Thyroid gland (tissue), 4 donors: ENCODE measurements at regions not wholly inside any gene's neighbourhood (a gene's known extent, or its start where the extent isn't known, plus 50 kb on each side); places are given as distances from the start of the nearest gene placed in this dataset.

Experiments used
- POLR2A ChIP-seq, 2 donors: fragments of 450-650 bp; IDR thresholded peaks; one replicate each; pipeline ENCODE4 v1.6.1; 2017; ENCODE audit warnings: antibody characterized with exemption in 2 of 2, mild to moderate bottlenecking in 2 of 2, moderate library complexity in 1 of 2
- TF ChIP-seq, protein P1 (sequence below), 6 experiments: fragments of 200-600 bp in 3 of 6; fragments of 450-650 bp in 3 of 6; sonication (generic) in 3 of 6; IDR thresholded peaks; one replicate each; pipeline ENCODE4 v1.5.1; 2016 to 2019; ENCODE audit warnings: antibody characterized with exemption in 6 of 6, mild to moderate bottlenecking in 2 of 6, inconsistent platforms in 1 of 6, moderate library complexity in 1 of 6

DNA sequence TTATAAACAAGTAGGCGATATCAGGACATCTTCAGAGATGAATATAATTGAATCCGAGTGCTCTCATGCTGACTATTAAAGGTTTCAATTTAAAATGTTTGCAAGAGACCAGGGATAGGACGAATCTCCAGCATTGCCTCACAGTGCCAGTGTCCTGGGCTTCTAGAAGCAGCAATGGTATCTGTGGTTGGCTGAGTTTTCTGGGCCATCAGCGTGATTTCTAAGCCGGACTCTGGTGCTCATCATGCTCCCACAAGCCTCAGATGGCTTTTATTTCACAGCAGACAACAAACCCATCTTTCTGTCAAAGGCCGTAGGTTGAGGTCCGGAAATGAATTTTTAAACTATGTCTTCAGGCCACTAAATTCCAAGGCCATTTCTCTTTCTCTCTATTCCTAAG lies 187.7 kb downstream of the FOXO1 start:
- TF ChIP-seq, protein P1, sequence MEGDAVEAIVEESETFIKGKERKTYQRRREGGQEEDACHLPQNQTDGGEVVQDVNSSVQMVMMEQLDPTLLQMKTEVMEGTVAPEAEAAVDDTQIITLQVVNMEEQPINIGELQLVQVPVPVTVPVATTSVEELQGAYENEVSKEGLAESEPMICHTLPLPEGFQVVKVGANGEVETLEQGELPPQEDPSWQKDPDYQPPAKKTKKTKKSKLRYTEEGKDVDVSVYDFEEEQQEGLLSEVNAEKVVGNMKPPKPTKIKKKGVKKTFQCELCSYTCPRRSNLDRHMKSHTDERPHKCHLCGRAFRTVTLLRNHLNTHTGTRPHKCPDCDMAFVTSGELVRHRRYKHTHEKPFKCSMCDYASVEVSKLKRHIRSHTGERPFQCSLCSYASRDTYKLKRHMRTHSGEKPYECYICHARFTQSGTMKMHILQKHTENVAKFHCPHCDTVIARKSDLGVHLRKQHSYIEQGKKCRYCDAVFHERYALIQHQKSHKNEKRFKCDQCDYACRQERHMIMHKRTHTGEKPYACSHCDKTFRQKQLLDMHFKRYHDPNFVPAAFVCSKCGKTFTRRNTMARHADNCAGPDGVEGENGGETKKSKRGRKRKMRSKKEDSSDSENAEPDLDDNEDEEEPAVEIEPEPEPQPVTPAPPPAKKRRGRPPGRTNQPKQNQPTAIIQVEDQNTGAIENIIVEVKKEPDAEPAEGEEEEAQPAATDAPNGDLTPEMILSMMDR (IDR thresholded peaks at IDR 0.05): no peak
- no peak for TF ChIP-seq POLR2A (IDR thresholded peaks at IDR 0.05)
